HG02885 (cell line): ENCODE measurements at regions not wholly inside any gene's neighbourhood (a gene's known extent, or its start where the extent isn't known, plus 50 kb on each side); places are given as distances from the start of the nearest gene placed in this dataset.
"Not testable (repeated sequence)": the region's sequence is repeated elsewhere in the genome, so short reads cannot be mapped to it uniquely, and the experiment has no call there.

Experiments
- ATAC-seq: cut with Tn5 transposase; IDR thresholded peaks from one replicate; pipeline ENCODE4 v1.9.1; 2021; ENCODE audit warnings: mild to moderate bottlenecking; ENCODE audit not compliant: unreplicated experiment, poor library complexity

GRCh38 chr13:83499286-83499685 is 383.0 kb downstream of the SLITRK1 start:
- ATAC-seq: no peak

DNA sequence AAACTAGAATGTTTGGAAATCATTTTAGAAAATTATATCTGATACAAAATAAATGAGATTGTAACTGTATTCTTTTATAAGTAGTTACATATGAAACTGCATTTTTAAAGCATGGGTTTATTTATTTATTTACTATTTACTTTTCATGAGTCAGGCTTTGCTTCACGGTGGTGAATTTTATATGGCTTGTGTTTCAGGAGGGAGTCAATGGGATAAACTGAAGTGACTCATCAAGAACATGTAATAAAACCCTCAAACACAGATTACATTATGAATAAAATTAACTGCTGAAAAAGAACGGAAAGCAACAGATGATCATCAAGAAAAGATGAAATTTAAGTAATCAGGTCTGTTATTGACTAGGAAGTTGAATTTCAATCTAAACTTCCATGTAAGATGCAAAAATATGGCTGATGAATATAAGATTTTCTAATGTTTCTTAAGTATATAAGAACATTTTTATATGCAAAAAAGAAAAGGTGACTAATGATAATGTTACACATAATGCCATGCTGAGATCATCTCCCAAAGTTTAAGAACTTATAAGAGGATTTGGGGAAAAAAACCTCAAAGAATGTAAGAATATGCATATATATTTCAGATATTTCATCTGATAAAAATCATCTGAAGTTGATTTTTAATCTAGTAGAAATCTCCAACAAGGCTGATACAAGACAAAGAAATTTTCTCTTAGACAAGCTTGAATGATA is 383.6 kb downstream of the SLITRK1 start:
- no peak for ATAC-seq

DNA sequence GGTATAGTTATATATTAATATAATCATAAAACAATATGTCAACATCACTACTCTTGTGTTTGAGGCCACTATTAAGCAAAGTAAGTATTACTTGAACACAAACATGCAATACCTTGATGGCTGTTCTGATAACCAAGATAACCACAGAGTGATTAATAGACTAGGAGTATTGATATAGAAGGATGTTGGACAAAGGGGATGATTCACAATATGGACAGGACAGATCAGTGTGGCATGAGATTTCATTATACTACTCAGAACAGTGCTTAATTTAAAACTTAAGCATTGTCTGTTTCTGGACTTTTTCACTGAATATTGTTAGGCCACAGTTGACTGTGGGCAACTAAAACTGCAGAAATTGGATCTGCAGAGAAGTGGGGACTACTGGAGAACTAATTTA is 384.2 kb downstream of the SLITRK1 start:
- ATAC-seq: no peak

DNA sequence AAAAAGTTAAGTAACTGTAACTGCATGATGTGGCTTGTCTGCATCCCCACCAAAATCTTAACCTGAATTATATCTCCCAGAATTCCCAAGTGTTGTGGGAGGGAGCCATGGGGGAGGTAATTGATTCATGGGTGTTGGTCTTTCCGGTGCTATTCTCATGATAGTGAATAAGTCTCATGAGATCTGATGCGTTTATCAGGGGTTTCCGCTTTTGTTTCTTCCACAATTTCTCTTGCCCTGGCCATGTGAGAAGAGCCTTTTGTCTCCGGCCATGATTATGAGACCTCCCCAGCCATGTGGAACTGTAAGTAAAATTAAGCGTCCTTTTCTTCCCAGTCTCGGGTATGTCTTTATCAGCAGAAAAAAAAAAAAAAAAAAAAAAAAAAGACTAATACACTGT is 385.8 kb downstream of the SLITRK1 start:
- ATAC-seq: no peak

GRCh38 chr13:83485101-83485500 is 397.2 kb downstream of the SLITRK1 start:
- no peak for ATAC-seq

- ATAC-seq: no peak
Observed at GRCh38 chr13:83471011-83471410, 411.3 kb downstream of the SLITRK1 start.

GRCh38 chr13:83470133-83470797 is 412.0 kb downstream of the SLITRK1 start:
- ATAC-seq: no peak

GRCh38 chr13:83453723-83454122 is 428.6 kb downstream of the SLITRK1 start:
- ATAC-seq: no peak

- ATAC-seq: no peak
Observed at GRCh38 chr13:83453300-83453699, 429.0 kb downstream of the SLITRK1 start.

DNA sequence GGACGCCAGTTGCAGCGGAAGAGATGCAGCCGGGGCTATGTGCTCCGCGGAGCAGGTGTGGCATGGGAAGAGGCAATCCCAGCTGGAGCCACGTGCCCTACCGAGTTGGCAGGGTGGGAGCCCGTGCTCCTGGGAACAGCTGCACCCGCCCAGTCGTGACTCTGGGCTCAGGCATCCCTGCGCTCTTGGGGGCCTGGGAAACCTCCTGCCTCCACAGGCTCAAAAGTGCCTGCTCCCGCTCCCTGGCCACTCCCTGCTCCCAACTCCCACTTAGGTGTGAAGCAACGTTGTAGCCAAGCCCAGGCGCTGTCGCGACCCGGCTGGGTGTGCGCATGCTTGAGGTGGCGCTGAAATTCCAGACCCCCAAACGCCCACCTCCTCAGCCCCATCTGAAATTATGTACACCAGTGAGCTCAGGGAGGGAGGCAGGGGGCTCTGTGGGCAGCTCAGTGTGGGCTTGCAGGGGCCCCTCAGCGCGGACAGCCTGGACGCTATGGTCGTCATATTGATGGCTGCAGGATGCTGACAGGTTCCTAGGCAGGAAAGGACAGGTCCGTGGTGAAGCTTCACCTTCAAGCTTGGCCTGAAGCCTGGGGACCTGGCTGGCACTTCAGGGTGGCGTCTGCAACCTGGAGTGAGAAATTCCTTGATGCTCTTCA is 429.9 kb downstream of the SLITRK1 start:
- no peak for ATAC-seq

DNA sequence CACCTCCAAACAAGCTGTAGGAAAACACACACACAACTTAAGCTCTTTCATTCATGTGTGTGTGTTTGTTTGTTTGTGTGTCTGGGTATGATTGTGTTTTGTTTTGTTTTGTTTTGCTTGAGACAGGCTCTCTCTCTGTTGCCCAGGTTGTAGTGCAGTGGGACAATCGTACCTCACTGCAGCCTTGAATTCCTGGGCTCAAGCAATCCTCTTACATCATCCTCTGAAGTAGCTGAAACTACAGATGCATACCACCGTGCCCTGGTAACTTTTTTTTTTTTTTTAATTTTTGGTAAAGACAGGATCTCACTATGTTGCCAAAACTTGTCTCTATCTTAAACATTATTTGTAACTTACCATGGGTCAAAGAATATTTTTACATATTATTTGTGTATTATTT is 431.7 kb downstream of the SLITRK1 start:
- ATAC-seq: no peak

- no peak for ATAC-seq
Observed at GRCh38 chr13:83449668-83450395, 432.4 kb downstream of the SLITRK1 start.

GRCh38 chr13:83440465-83440864 is 441.8 kb downstream of the SLITRK1 start:
- no peak for ATAC-seq

DNA sequence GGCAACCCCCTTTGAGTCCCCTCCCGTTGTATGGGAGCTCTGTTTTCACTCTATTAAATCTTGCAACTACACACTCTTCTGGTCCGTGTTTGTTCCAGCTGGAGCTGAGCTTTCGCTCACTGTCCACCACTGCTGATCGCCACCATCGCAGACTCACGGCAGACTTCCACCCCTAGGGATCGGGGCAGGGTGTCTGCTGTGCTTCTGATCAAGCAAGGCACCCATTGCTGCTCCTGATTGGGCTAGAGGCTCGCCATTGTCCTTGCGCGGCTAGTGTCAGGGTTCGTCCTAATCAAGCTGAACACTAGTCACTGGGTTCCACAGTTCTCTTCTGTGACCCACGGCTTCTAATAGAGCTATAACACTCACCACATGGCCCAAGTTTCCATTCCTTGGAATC is 442.8 kb downstream of the SLITRK1 start:
- not testable (repeated sequence) for ATAC-seq

DNA sequence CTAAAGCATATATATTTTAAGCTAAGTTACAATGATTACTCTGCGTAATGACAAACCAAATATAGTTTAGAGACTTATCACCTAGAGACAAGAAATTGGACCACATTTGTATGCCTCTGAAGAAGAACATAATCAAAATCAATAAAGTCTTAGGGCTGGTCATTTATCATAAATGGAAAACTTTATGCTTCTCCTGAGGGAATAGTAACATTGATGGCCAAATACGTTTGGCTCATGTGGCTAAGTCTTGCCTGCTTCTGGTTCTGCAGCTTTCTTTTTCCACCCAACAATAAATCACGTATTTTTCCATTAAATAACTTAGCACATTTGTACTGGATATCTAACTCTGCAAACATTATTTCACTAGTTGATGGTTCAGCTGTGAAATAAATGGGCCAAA is 458.4 kb downstream of the SLITRK1 start:
- no peak for ATAC-seq

GRCh38 chr13:83423381-83423780 is 458.9 kb downstream of the SLITRK1 start:
- ATAC-seq: no peak

- ATAC-seq: no peak
Observed at GRCh38 chr13:83414393-83414792, 467.9 kb downstream of the SLITRK1 start.

DNA sequence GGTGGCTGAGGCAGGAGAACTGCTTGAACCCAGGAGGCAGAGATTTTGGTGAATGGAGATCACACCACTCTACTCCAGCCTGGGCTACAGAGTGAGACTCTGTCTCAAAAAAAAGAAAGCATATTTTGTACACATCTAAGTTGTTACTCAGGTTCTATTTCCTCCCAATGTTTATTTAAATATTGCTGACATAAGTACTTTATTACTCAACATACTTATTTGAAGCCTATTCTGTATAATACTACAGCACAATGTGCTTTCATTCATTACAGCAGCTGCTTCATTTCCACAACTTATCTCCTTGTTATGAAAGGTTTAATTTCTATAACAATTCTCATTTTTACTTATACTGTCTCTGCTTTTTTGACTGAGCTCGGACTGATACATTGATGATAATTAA is 495.7 kb downstream of the SLITRK1 start:
- no peak for ATAC-seq

- no peak for ATAC-seq
Observed at GRCh38 chr13:83378908-83379307, 503.4 kb downstream of the SLITRK1 start.

GRCh38 chr13:83377491-83377890 is 504.8 kb downstream of the SLITRK1 start:
- ATAC-seq: no peak

DNA sequence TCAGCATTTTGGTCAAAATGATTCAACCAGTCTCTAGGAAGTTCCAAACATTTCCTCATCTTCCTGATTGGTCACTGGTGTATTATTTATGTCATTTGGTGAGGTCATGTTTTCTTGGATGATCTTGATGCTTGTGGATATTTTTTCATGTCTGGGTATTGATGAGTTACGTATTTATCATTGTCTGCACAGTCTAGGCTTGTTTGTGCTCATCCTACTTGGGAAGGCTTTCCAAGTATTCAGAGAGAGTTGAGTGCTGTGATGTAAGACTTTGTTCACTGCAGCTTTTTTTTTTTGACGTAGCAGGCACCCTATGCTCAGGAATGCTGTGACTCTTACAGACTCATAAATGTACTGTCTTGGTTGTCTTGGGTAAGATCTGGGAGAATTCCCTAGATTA is 509.5 kb downstream of the SLITRK1 start:
- no peak for ATAC-seq
